ENCODE measurements at regions not wholly inside any gene's neighbourhood (a gene's known extent, or its start where the extent isn't known, plus 50 kb on each side); places are given as distances from the start of the nearest gene placed in this dataset.

DNA sequence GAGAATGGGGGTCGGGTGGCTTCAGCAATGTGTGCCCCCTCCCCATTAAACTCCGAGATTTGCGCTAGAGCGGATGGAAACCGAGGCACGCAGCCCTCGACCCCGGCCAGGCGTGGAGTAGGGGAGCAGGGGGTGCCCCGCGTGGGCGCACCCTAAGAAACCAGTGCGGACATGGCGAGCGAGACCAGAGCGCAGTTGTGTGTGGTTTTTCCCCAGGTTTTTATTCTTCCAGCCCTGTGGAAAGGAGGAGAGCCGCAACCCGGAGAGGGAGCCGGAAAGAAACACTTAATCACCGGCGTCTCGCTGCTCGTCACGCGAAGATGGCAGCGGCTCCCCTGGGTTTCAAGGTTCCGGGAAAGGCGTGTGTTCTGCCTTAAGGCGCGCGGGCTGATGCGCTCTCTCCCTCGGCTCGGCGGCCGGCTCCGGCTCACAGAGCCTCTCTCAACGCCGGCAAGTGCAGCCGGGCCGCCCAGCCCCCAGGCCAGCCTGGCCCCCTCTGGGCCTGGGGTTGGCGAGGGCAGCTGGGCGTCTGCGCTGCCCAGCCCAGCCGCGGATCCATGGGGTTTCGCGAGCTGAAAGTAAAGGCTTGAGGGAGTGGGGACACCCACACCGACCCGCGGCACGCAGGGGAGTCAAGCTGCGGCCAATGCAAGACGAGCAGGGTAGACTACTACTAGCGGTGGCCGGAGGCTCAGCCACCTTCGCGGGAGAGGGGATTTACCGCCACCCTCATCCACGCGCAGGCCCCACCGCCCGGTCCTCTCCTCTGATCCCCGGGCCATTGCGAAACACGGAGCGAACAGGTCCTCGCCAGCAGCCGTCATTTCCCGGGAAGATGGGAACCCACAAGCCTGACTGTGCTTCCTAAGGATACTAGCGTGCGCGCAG, 74.0 kb upstream of the BCOR start:
- intact Hi-C loops (cut with DNase I, micrococcal nuclease): loop anchor here in 1 of 2 donors (5.0 kb wide), 1 partner anchor 64 kb away; no protein-coding TSS in a partner anchor
- DNase-seq (peak; percentile 24 to 38), ATAC-seq (peak; percentile 5)

- ATAC-seq: no peak
- peak; percentile 29 to 40 for DNase-seq
- intact Hi-C loops (cut with DNase I, micrococcal nuclease): loop anchor here in 1 of 2 donors (5.0 kb wide), 1 partner anchor 64 kb away; no protein-coding TSS in a partner anchor
Measured at GRCh38 chrX:40170830-40171512, 73.2 kb upstream of the BCOR start.

DNA sequence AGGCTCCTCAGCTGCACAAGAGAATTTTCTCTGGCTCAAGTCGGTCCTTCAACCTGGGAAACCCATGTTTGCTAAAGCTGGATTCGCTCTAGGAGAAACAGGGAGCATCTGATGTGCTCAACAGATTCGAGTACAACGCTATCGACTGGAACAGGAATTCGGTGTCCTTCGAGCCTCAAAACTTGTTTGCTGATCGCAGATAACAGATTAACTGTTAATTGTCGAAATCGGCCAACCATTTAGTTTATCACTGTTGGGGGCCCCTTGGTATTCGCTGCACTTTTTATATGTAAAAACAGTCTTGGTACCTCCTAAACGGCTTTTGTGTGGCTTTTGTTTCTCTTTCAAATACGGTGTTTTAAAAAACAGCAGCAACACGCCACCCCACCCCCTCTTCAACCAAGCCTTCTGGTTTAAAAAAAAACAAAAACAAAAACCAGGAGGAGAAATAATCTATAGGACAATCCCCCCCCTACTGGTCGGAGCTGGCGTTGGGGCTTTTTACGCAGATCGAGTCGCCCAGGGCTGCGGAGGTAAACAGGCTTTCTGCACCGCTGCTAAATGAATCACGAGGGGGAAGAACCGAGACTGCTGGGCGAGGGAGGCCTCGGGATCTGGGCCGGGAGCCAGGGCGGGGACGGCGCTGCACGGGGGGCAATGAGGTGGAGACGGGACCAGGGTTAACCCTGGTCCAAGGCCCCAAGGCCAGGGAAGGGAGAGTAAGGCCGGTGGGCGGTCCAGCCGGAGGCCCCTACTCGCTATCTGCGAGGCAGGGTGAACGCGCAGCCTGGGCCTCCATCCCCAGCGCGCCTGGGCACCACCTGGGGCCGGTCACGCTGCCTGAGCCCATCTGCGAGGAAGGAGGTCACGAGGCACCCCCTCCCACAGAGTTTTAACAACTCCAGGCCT, 71.7 kb upstream of the BCOR start:
- ATAC-seq (peak; percentile 31), DNase-seq (peak; percentile 74 to 83)
- intact Hi-C loops (cut with DNase I, micrococcal nuclease): loop anchor here in 1 of 2 donors (5.0 kb wide), 1 partner anchor 62 kb away; no protein-coding TSS in a partner anchor

DNA sequence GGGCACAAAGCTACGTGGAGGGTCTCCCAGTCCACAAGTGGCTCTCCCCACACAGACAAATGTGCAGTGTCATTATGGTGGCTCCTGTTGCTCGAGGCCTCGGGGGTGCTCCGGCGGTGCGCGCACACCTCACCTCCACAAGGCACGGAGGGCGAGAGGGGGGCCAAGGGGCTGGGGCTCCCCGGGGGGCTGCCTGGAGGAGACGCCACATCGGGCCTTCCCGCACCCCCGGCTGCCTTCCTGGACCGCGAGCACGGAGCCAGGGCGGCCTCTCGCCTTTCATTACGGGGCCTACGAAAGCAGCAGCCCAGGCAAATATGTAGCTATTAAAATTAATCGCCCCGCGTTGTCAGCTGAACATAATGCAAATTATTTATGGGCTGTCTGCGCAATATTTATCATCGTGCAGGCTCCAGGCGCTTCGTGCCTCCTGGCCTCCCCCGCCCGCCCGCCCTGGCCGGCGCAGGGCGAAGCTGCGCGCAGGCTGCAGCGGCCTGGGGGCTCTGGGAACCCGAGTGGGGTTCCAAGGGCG, 70.8 kb upstream of the BCOR start:
- intact Hi-C loops (cut with DNase I, micrococcal nuclease): no loop called here
- ATAC-seq (no peak), DNase-seq (peak; percentile 13 to 26)

DNA sequence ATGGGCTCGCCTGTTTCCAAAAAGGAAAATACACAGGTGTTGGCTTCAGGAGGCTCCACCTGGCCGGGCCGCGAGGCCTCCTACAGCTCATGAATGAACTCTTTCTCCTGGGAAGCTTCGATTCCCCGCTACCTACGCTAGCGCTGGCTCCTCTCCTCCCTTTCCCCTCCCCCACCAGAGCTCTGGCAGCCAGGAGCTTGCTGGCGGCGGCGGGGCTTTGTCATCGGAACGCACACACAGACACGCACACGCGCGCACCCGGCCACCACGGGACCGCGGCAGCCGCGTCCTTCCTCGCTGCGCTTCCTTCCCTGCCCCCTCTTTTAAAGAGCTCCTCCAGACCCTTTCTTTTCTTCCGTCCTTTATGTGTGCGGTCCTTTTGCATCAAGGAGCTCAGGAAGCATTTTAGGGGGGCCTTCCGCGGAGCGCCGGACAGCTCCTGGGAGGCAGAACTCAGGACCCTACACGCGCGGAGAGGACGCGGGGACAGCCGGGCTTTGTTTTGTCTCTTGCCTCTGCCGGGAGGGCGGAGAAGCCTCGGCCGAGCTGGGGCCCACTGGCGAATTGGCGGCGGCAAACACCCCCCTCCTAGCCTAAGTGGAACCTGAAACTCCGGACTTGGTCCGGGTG, 70.2 kb upstream of the BCOR start:
- ATAC-seq (peak; percentile 21), DNase-seq (peak; percentile 40 to 53)
- intact Hi-C loops (cut with DNase I, micrococcal nuclease): no loop called here

DNA sequence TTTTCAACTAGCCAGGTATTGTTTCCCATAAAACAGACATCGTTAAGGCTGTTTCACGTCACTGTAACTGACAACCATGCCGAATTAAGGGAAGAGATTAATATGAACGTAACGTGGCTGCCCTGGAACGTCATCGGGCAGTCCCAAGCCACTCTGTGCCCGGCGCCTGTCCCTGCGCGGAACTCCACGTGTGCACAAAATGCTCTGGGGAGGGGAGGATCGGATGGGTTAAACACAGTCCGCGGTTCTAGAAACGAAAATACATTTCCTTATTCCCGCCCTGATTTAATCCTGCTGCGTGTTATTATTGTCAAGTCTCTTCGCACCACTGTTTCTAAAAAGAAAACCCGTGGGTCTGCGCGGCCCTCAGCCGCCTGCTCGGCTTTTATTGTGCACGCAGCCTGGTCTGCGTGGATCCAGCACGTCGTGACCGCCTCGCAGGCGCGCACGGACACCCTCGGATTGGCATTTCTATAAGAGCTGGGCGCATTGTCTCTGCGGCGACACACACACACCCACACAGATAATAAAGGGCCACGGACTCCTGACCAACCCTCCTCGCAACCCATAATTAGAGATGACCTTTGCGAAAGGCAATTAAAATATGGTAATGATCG, 69.6 kb upstream of the BCOR start:
- intact Hi-C loops (cut with DNase I, micrococcal nuclease): no loop called here
- DNase-seq (peak; percentile 18 to 24), ATAC-seq (peak; percentile 17)

GRCh38 chrX:40166582-40166981, 68.8 kb upstream of the BCOR start:
- ATAC-seq (no peak), DNase-seq (no peak)
- intact Hi-C loops (cut with DNase I, micrococcal nuclease): no loop called here

DNA sequence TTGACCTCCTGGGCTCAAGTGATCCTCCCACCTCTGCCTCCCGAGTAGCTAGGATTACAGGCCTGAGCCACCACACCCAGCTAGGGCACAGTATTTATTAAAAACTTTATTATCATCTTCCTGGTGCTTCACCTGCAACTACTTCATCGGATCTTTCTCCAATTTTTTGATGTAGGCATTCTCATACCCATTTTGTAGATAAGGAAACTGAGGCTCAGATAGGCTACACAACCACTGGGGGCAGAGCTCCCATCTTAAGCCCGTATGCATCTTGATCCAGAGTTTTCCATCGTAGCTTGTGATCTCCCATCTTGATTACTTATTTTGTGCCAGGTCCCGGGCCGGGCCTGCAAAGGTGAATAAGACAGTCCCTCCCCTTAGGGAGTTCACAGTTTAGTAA, 68.1 kb upstream of the BCOR start:
- DNase-seq (no peak), ATAC-seq (no peak)
- intact Hi-C loops (cut with DNase I, micrococcal nuclease): no loop called here

DNA sequence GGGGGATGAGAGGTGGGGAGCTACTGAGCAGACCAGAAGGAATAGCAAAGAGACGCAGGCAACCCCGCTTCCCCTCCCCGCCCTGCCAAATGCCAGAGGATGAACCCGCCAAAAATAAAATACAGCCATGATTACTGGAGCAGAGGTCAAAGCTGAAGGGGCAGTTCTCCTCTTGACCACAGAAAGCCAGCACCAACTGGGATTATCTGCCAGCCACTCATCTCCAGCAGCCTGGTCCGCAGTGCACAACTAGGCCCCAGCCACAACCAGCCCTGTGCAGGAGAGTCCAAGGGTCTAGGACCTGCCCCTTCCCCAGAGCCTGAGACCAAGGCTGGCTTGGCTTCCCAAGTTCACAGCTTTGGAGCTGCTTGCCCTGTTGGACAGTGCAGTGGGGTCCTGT, 67.4 kb upstream of the BCOR start:
- intact Hi-C loops (cut with DNase I, micrococcal nuclease): no loop called here
- DNase-seq (no peak), ATAC-seq (no peak)

- no peak for DNase-seq
- ATAC-seq: no peak
- intact Hi-C loops (cut with DNase I, micrococcal nuclease): no loop called here
Measured at GRCh38 chrX:40164751-40165150, 67.0 kb upstream of the BCOR start.

GRCh38 chrX:40158036-40158706, 60.4 kb upstream of the BCOR start:
- ATAC-seq (peak; percentile 67), DNase-seq (peak in 1 of 2 donors; percentile 34)
- intact Hi-C loops (cut with DNase I, micrococcal nuclease): no loop called here

DNA sequence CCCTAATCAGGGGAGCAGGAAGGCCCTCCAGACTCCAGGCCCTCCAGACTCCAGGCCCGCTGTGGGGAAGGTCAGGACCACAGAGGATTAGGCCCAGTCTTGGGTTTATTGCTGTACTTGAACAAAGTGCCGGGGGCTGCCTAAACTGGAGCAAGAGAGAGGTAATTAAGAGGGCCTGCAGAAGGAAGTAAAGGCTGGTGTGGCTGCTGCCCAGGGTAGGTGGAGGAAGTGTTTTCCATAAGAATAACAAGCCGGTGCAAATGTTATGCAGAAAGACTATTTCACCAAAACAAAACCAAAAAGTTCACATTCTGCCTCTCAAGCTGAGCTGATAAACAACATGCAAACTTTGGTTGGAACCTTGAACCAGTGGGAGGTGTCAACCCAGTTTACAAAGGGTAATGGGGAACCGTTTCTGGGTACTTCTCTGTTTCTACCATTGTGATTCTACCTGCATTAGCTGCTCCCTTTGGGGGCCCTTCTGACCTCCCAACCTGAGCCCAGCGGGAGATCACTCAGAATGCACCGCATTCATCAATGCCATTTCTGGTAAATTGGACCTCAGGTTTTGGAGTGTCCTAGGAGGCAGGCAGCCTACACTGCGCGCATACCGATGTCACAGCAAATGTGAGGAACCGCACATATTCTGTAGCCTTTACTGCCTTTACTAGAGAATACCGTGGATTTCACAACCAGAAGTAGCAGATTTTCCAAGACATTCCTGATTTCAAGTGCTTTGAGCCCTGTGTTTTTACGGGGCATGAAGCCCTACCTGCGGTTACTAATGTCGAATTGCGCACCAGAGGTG, 59.7 kb upstream of the BCOR start:
- no peak for ATAC-seq
- intact Hi-C loops (cut with DNase I, micrococcal nuclease): no loop called here
- no peak for DNase-seq

DNA sequence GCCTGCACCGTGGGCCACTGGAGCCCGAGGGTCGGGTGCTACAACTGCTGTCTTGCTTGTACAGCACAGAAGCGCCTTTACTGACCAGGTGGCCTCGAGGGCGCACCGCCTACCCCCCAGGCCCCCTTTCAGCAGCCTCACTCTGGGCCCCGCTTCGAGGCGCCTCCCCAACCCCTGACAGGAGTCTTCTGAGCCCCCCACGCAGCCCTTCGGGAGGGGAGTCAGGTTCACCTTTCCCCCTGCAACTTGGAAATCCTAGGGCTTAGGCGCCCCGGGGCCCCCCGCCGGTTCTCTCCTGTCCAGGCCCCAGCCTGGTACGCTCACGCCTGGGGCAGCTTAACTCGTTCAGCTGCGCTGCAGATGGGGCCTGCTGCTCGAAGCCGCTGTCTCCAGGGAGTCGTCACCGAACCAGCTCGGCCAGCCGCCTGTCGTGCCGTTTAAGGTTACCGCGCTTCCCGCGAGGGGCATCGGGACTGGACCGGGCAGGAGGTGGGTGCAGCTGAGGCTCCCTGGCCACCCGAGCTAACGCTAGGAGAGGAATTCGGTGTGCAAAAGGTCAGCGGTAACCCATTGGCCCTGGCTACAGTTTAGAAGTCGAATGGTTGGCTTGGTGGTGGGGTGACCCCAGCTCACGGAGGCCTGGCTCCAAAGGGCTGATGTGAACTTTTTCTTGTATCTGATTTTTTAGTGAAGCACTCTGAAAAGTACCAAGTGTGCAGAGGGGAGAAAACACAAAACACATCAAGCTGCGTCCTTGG, 58.9 kb upstream of the BCOR start:
- DNase-seq (peak in 1 of 2 donors; percentile 10), ATAC-seq (no peak)
- intact Hi-C loops (cut with DNase I, micrococcal nuclease): no loop called here

DNA sequence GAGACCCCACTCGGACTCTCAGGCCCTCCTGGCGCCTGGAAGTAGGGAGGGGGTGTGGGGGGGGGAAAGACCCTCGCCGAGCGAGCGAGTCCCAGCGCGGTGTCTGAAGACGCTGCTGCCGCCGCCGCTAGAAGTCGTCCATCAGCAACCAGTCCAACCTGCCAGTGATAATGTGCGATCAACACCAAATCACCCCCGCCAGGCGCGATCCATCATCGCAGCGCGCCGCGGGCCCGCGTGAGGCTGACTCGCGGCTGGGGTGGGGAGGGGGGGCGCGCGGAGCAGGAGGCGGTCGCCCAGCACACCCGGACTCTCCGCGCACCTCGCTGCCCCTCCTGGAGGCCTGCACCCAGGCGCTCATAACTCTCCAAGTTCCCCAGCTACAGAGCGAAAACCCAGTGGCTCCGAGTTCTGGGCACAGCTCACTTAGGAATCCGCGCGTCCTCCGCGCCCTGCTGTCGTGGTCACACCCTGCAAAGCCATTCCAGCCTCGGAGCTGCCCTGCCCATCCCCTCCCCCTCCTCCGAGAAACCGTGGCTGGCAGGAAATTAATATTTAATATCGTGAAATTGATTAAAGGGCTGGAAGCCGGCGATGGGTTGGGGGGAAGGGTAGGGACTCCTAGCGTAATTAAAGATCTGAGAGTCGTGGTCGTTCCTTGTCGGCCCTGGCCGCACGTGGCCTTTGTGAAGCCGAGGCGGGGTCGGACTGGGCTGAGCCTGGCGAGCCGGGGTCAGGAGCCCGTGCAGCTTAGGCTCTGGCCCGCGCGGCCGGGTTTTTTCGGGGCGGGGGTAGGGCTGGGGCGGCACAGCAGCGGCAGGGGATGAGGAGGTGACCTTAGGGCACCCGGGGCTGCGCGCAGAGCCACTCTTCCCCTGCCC, 58.1 kb upstream of the BCOR start:
- DNase-seq (peak in 1 of 2 donors; percentile 35), ATAC-seq (no peak)
- intact Hi-C loops (cut with DNase I, micrococcal nuclease): no loop called here
